OCI-LY3 (cell line): ENCODE measurements at regions not wholly inside any gene's neighbourhood (a gene's known extent, or its start where the extent isn't known, plus 50 kb on each side); places are given as distances from the start of the nearest gene placed in this dataset.

ENCODE experiments used
- EZH2phosphoT487 ChIP-seq: fragments of 200-600 bp; shearing (Covaris generic); IDR thresholded peaks from 2 replicates; pipeline ENCODE4 v1.6.1; 2018; ENCODE audit warnings: antibody characterized with exemption, mixed run types, low read depth
- TF ChIP-seq, protein P1 (sequence below): fragments of 200-600, 300-600 bp; sonication (generic); IDR thresholded peaks from 2 replicates; pipeline ENCODE4 v1.5.1; 2014; ENCODE audit warnings: antibody characterized with exemption, low read length, low read depth

DNA sequence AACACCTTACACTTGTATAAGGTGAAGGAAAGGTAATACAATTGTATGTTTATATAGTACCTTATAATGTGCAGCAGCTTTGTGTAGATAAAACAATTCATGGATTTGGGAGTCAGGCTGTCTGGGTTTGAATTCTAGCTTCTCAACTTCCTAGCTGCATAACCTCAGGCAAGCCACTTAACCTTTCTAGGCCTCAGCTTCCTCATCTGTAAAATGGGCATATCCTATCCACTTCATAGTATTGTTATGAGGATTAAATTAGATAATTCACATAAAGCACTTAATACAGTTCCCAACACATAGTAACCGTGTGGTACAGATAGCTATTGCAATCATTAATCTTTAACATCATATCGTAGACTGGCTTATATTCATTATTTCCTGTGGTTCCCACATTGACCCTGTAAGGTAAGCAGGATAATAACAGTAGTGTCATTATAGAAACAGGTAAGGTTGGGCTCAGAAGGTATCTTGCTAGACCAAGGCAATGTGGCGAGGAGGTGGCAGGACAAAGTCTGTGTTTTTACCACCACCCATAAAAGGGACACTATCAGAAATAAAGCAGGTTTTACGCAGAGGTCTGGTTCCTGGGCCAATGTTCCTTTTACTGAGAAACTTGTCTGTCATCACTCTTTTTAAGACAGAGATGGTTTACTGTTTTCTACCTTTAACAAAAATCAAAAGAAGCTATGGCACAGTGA lies 334.1 kb downstream of the RRAGC start:
- TF ChIP-seq, protein P1, sequence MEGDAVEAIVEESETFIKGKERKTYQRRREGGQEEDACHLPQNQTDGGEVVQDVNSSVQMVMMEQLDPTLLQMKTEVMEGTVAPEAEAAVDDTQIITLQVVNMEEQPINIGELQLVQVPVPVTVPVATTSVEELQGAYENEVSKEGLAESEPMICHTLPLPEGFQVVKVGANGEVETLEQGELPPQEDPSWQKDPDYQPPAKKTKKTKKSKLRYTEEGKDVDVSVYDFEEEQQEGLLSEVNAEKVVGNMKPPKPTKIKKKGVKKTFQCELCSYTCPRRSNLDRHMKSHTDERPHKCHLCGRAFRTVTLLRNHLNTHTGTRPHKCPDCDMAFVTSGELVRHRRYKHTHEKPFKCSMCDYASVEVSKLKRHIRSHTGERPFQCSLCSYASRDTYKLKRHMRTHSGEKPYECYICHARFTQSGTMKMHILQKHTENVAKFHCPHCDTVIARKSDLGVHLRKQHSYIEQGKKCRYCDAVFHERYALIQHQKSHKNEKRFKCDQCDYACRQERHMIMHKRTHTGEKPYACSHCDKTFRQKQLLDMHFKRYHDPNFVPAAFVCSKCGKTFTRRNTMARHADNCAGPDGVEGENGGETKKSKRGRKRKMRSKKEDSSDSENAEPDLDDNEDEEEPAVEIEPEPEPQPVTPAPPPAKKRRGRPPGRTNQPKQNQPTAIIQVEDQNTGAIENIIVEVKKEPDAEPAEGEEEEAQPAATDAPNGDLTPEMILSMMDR = no peak
- TF ChIP-seq EZH2phosphoT487 = no peak
